Retina (tissue), 1 donor: ENCODE measurements at regions not wholly inside any gene's neighbourhood (a gene's known extent, or its start where the extent isn't known, plus 50 kb on each side); places are given as distances from the start of the nearest gene placed in this dataset.

Source experiments
- DNase-seq: peaks from one replicate; pipeline ENCODE4 v3.0.0-alpha.2; 2016

GRCh38 chr7:85773116-85773728 is 586.4 kb upstream of the SEMA3D start:
- no peak for DNase-seq

- DNase-seq, result no peak
Observed at GRCh38 chr7:85771516-85771915, 584.7 kb upstream of the SEMA3D start.

GRCh38 chr7:85770332-85770731 is 583.5 kb upstream of the SEMA3D start:
- DNase-seq, result no peak

- DNase-seq, result no peak
Observed at GRCh38 chr7:85765698-85766298, 578.9 kb upstream of the SEMA3D start.

- no peak for DNase-seq
Observed at GRCh38 chr7:85764034-85764433, 577.2 kb upstream of the SEMA3D start.

- no peak for DNase-seq
Observed at GRCh38 chr7:85757348-85757747, 570.5 kb upstream of the SEMA3D start.

- DNase-seq, result peak; percentile 32
Observed at GRCh38 chr7:85750454-85750949, 563.6 kb upstream of the SEMA3D start.

GRCh38 chr7:85749696-85750453 is 563.0 kb upstream of the SEMA3D start:
- DNase-seq, result no peak

- DNase-seq, result no peak
Observed at GRCh38 chr7:85748861-85749260, 562.0 kb upstream of the SEMA3D start.

- no peak for DNase-seq
Observed at GRCh38 chr7:85737426-85737825, 550.6 kb upstream of the SEMA3D start.

- DNase-seq, result no peak
Observed at GRCh38 chr7:85736085-85736484, 549.2 kb upstream of the SEMA3D start.

GRCh38 chr7:85734823-85735222 is 548.0 kb upstream of the SEMA3D start:
- DNase-seq, result no peak

GRCh38 chr7:85733169-85733915 is 546.5 kb upstream of the SEMA3D start:
- DNase-seq, result no peak

GRCh38 chr7:85730012-85730411 is 543.2 kb upstream of the SEMA3D start:
- no peak for DNase-seq

GRCh38 chr7:85725026-85725425 is 538.2 kb upstream of the SEMA3D start:
- DNase-seq, result peak; percentile 28

- no peak for DNase-seq
Observed at GRCh38 chr7:85719981-85720953, 533.4 kb upstream of the SEMA3D start.

GRCh38 chr7:85716353-85716752 is 529.5 kb upstream of the SEMA3D start:
- DNase-seq, result no peak

- no peak for DNase-seq
Observed at GRCh38 chr7:85714951-85715350, 528.1 kb upstream of the SEMA3D start.

- DNase-seq, result no peak
Observed at GRCh38 chr7:85714043-85714578, 527.3 kb upstream of the SEMA3D start.

GRCh38 chr7:85713171-85713570 is 526.3 kb upstream of the SEMA3D start:
- no peak for DNase-seq

- DNase-seq, result no peak
Observed at GRCh38 chr7:85711894-85712293, 525.0 kb upstream of the SEMA3D start.

- peak; percentile 12 for DNase-seq
Observed at GRCh38 chr7:85710960-85711359, 524.1 kb upstream of the SEMA3D start.
